ENCODE measurements at regions not wholly inside any gene's neighbourhood (a gene's known extent, or its start where the extent isn't known, plus 50 kb on each side); places are given as distances from the start of the nearest gene placed in this dataset.

DNA sequence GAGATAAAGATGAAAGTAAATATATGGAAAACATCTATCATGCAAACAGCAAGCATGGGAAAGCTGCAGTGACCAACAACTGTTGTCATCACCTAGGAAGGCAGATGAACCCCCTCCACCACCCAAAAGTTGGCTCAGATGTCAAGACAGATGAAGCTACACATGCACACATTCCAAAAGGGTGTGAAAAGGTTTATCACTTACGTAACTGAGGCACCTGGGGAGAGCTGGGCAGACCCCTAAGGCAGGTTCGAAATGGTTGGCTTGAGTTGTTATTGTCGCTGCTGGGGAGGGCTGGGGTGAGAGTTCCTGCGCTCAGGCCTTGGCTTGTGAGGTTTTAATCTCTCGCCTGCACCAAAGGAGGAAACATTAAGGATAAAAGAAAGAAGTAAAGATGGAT is 355.1 kb upstream of the CHRM3 start:
- TF ChIP-seq, protein P1, sequence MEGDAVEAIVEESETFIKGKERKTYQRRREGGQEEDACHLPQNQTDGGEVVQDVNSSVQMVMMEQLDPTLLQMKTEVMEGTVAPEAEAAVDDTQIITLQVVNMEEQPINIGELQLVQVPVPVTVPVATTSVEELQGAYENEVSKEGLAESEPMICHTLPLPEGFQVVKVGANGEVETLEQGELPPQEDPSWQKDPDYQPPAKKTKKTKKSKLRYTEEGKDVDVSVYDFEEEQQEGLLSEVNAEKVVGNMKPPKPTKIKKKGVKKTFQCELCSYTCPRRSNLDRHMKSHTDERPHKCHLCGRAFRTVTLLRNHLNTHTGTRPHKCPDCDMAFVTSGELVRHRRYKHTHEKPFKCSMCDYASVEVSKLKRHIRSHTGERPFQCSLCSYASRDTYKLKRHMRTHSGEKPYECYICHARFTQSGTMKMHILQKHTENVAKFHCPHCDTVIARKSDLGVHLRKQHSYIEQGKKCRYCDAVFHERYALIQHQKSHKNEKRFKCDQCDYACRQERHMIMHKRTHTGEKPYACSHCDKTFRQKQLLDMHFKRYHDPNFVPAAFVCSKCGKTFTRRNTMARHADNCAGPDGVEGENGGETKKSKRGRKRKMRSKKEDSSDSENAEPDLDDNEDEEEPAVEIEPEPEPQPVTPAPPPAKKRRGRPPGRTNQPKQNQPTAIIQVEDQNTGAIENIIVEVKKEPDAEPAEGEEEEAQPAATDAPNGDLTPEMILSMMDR (IDR thresholded peaks at IDR 0.05), result no peak
- no peak for TF ChIP-seq POLR2A (IDR thresholded peaks at IDR 0.05)

All from adrenal gland (tissue), 5 donors.